ENCODE measurements at regions not wholly inside any gene's neighbourhood (a gene's known extent, or its start where the extent isn't known, plus 50 kb on each side); places are given as distances from the start of the nearest gene placed in this dataset.

DNA sequence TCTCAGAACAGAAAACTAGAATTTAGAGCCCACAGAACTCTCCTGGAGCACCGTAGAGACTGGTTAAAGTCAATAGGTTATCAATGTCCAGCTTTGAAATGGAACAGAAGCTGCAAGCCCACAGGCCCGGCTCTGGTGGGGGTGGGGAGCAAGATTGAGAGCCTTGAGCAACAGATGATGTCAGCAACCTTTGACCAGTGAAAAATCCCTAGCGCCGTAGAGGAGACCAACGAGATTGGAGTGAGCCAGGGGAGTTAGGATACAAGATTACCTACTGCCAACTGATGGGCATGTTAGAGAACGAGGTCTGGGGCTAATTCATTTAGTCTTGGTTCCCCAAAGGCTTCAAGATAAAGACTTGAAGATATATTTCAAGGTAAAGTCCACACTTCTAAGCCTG lies 345.5 kb upstream of the LMCD1 start:
- no peaks in the 10 kb centered on the region for H3K9me3 ChIP-seq
- no peak overlapping the region for H3K4me3 ChIP-seq
- TF ChIP-seq, protein P1, sequence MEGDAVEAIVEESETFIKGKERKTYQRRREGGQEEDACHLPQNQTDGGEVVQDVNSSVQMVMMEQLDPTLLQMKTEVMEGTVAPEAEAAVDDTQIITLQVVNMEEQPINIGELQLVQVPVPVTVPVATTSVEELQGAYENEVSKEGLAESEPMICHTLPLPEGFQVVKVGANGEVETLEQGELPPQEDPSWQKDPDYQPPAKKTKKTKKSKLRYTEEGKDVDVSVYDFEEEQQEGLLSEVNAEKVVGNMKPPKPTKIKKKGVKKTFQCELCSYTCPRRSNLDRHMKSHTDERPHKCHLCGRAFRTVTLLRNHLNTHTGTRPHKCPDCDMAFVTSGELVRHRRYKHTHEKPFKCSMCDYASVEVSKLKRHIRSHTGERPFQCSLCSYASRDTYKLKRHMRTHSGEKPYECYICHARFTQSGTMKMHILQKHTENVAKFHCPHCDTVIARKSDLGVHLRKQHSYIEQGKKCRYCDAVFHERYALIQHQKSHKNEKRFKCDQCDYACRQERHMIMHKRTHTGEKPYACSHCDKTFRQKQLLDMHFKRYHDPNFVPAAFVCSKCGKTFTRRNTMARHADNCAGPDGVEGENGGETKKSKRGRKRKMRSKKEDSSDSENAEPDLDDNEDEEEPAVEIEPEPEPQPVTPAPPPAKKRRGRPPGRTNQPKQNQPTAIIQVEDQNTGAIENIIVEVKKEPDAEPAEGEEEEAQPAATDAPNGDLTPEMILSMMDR (IDR thresholded peaks at IDR 0.05): no peak
- no peak for TF ChIP-seq POLR2A (IDR thresholded peaks at IDR 0.05)
- 61 to 84% methylated on average over 5 to 6 of the region's 6 CpGs for WGBS, 2 donors
- peaks cover 5 to 25% (median 5%) of the 10 kb centered on the region in 3 donors for H3K4me1 ChIP-seq
- no peak for DNase-seq
- peaks cover 0 to 51% (median 0%) of the 10 kb centered on the region in 4 donors for H3K27me3 ChIP-seq
- no peaks in the 10 kb centered on the region for H3K36me3 ChIP-seq
- H3K27ac ChIP-seq: no peak overlapping the region
- intact Hi-C loops (cut with DNase I): no loop called here

DNA sequence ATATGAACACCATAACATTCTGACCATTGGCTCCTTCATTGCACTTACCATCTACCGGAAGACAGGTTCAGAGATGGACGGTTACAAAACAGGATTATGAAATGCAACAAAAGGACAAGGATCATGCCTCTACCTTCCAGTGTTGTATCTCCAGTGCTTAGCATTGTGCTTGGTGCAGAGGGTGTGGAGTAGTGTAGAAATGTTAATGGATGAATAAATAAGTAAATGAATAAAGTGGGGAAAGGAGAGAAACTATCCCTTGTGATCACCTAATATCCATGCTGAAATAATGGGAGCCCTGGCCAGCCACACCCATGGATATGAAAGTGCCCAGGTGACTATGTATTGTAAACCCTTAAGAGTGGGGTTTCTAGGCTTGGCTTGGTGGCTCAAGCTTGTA lies 344.8 kb upstream of the LMCD1 start:
- H3K27me3 ChIP-seq: peaks cover 0 to 50% (median 0%) of the 10 kb centered on the region in 4 donors
- intact Hi-C loops (cut with DNase I): no loop called here
- WGBS, 2 donors: 94% methylated on average over 2 of the region's 2 CpGs

DNA sequence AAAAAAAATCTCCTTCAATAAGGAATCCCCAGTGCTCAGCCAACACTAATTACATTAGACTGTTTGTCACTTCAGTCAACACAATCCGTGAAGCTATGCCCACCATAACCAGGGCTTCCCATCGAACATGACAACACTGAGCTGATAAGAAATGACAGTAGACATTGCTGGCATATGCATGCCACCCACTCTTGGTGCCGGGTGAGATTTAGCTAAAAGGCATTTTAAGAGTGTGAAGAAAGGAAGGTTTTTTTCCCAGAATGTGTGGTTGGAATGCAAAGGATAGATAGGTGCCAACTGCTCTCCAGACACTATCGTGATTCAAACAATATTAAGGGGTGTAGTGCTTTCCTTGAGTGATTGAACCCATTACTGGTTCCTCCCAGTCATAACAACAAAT lies 344.0 kb upstream of the LMCD1 start:
- no peaks in the 10 kb centered on the region for H3K9me3 ChIP-seq
- DNase-seq: no peak
- intact Hi-C loops (cut with DNase I): no loop called here
- TF ChIP-seq POLR2A (IDR thresholded peaks at IDR 0.05): no peak
- TF ChIP-seq, protein P1 (IDR thresholded peaks at IDR 0.05): no peak
- no peak overlapping the region for H3K27ac ChIP-seq
- H3K4me3 ChIP-seq: no peak overlapping the region
- no peaks in the 10 kb centered on the region for H3K36me3 ChIP-seq
- WGBS, 2 donors: 63 to 69% methylated on average over 3 to 4 of the region's 4 CpGs
- peaks cover 0 to 45% (median 0%) of the 10 kb centered on the region in 4 donors for H3K27me3 ChIP-seq
- peaks cover 5 to 23% (median 5%) of the 10 kb centered on the region in 3 donors for H3K4me1 ChIP-seq

More for the DNA sequence above, 344.8 kb upstream of the LMCD1 start:
- Histone ChIP-seq H3K9me3 (no peaks in the 10 kb centered on the region), H3K27ac (no peak overlapping the region), H3K36me3 (no peaks in the 10 kb centered on the region), H3K4me1 (peaks cover 5 to 25% (median 5%) of the 10 kb centered on the region in 3 donors), H3K4me3 (no peak overlapping the region)
- TF ChIP-seq, protein P1 (IDR thresholded peaks at IDR 0.05): no peak
- TF ChIP-seq POLR2A (IDR thresholded peaks at IDR 0.05): no peak
- no peak for DNase-seq

DNA sequence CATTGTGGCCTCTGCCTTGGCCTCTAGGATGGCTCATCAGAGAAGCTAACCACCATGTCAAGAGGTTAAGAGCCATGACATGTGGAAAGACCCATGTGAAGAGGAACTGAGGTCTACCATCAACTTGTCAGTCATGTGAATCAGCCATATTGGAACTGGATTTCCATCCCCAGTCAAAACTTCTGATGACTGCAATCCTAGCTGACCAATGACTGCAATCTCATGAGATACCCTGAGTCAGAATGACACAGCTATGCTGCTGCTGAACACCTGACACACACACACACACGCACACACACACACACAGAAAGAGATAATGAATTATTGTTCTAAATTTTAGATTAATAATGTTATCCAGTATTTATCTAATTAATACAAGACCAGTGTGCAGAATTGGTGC lies 337.5 kb upstream of the LMCD1 start:
- 86 to 91% methylated on average over 1 of the region's 1 CpG for WGBS, 2 donors
- Histone ChIP-seq H3K36me3 (no peaks in the 10 kb centered on the region), H3K4me3 (no peak overlapping the region), H3K9me3 (no peaks in the 10 kb centered on the region), H3K27me3 (peaks cover 0 to 3% (median 0%) of the 10 kb centered on the region in 4 donors), H3K4me1 (no peaks in the 10 kb centered on the region), H3K27ac (no peak overlapping the region)
- TF ChIP-seq, protein P1 (IDR thresholded peaks at IDR 0.05): no peak
- TF ChIP-seq POLR2A (IDR thresholded peaks at IDR 0.05): no peak
- intact Hi-C loops (cut with DNase I): no loop called here
- DNase-seq: no peak

DNA sequence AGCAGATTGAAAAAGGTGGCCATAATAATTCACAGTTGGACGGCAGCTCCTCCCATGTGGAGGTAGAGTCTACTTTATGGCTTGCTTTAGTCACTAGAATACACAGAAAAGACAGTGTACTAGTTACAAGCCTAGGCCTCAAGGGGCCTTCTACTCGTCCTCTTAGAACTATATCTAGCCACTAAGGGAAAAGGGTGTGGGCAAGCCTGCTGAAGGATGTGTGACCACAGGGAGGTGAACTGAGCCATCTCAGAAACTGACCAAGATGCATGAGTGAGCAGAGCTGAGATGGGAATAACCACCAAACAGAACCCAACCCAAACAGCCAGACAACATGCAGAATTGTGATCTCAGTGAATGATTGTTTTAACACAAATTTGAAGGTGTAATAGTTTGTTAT lies 335.6 kb upstream of the LMCD1 start:
- TF ChIP-seq POLR2A (IDR thresholded peaks at IDR 0.05): no peak
- TF ChIP-seq, protein P1 (IDR thresholded peaks at IDR 0.05): no peak
- intact Hi-C loops (cut with DNase I): no loop called here
- Histone ChIP-seq H3K9me3 (no peaks in the 10 kb centered on the region), H3K36me3 (no peaks in the 10 kb centered on the region), H3K4me3 (no peak overlapping the region), H3K27ac (no peak overlapping the region), H3K27me3 (no peaks in the 10 kb centered on the region), H3K4me1 (peaks cover 0 to 8% (median 0%) of the 10 kb centered on the region in 3 donors)
- 69 to 91% methylated on average over 2 of the region's 2 CpGs for WGBS, 2 donors
- DNase-seq: no peak
